OCI-LY7 (cell line): ENCODE measurements at regions not wholly inside any gene's neighbourhood (a gene's known extent, or its start where the extent isn't known, plus 50 kb on each side); places are given as distances from the start of the nearest gene placed in this dataset.

ENCODE experiments used
- BruUV-seq: library from RNA; stranded (reverse); fragments of 400-500 nt; replicated peaks from 2 replicates; lab custom pipeline; 2021; lab: Mats Ljungman, UMichigan
- CTCF ChIA-PET: fragments of 300-600 bp; sonication (Branson Sonifier 250); formaldehyde crosslinking; loops from one replicate; lab custom pipeline; 2022; ENCODE audit warnings: antibody characterized with exemption; ENCODE audit not compliant: unreplicated experiment; lab: Charles Lee
- POLR2A ChIA-PET: fragments of 300-600 bp; sonication (Branson Sonifier 250); formaldehyde crosslinking; loops from one replicate; lab custom pipeline; 2022; ENCODE audit warnings: antibody characterized with exemption; lab: Charles Lee
- DNase-seq: peaks from one replicate; pipeline ENCODE4 v3.0.0-alpha.2; 2015; ENCODE audit warnings: low spot score
- H2AFZ ChIP-seq: fragments of 200-600 bp; sonication (generic), shearing (Covaris generic); 2 replicates; pipeline ENCODE4 v1.6.1; 2014; ENCODE audit warnings: mild to moderate bottlenecking, antibody characterized with exemption, low read length, moderate library complexity
- H3K27ac ChIP-seq: fragments of 200-600 bp; sonication (generic); 2 replicates; pipeline ENCODE4 v1.5.1; 2014; ENCODE audit warnings: mixed run types, low read depth, mild to moderate bottlenecking, moderate library complexity, low read length, inconsistent platforms; ENCODE audit not compliant: poor library complexity, severe bottlenecking
- H3K36me3 ChIP-seq: fragments of 200-600 bp; sonication (generic); 2 replicates; pipeline ENCODE4 v1.6.1; 2014; ENCODE audit warnings: mild to moderate bottlenecking, antibody characterized with exemption, low read length, moderate library complexity, mixed read lengths; ENCODE audit not compliant: insufficient read depth
- H3K4me1 ChIP-seq: fragments of 200-600 bp; sonication (generic); 2 replicates; pipeline ENCODE4 v1.5.1; 2014; ENCODE audit warnings: mild to moderate bottlenecking, low read length; ENCODE audit not compliant: insufficient read depth, poor library complexity, severe bottlenecking
- H3K4me2 ChIP-seq: fragments of 200-600 bp; sonication (generic); 2 replicates; pipeline ENCODE4 v1.6.1; 2014; ENCODE audit warnings: mild to moderate bottlenecking, low read length
- H3K4me3 ChIP-seq: fragments of 200-600 bp; sonication (generic); 2 replicates; pipeline ENCODE4 v1.5.1; 2014; ENCODE audit warnings: mild to moderate bottlenecking, low read depth, low read length; ENCODE audit not compliant: poor library complexity, severe bottlenecking
- H3K79me2 ChIP-seq: fragments of 200-600 bp; sonication (generic); 2 replicates; pipeline ENCODE4 v1.6.1; 2016; ENCODE audit warnings: low read depth, mild to moderate bottlenecking, low read length, moderate library complexity, mixed read lengths; ENCODE audit not compliant: insufficient read depth
- H3K9me2 ChIP-seq: fragments of 200-600 bp; sonication (generic); 2 replicates; pipeline ENCODE4 v1.6.1; 2016; ENCODE audit warnings: mild to moderate bottlenecking, low read length, mixed read lengths; ENCODE audit not compliant: insufficient read depth
- H3K9me3 ChIP-seq: fragments of 200-600 bp; sonication (generic); 2 replicates; pipeline ENCODE4 v1.6.1; 2014; ENCODE audit warnings: mild to moderate bottlenecking, mixed run types, low read length, mixed read lengths
- H4K20me1 ChIP-seq: fragments of 200-600 bp; sonication (generic); 2 replicates; pipeline ENCODE4 v1.6.1; 2014; ENCODE audit warnings: mild to moderate bottlenecking, antibody characterized with exemption, low read length, moderate library complexity, mixed read lengths; ENCODE audit not compliant: insufficient read depth
- CTCF ChIP-seq: fragments of 200-600 bp; sonication (generic); conservative IDR thresholded peaks from 2 replicates; pipeline ENCODE4 v1.5.1; 2014; ENCODE audit warnings: mild to moderate bottlenecking, antibody characterized with exemption, low read length, moderate library complexity, mixed read lengths
- EZH2phosphoT487 ChIP-seq: fragments of 200-600 bp; sonication (generic); IDR thresholded peaks from 2 replicates; pipeline ENCODE4 v1.6.1; 2018; ENCODE audit warnings: low read depth, borderline replicate concordance, mild to moderate bottlenecking, mixed run types, antibody characterized with exemption, low read length, moderate library complexity, mixed read lengths
- intact Hi-C: fragments of 100-400 bp; cut with micrococcal nuclease; formaldehyde crosslinking; loops from one replicate; pipeline ENCODE4 v1.10.0; 2022; ENCODE audit not compliant: unreplicated experiment

DNA sequence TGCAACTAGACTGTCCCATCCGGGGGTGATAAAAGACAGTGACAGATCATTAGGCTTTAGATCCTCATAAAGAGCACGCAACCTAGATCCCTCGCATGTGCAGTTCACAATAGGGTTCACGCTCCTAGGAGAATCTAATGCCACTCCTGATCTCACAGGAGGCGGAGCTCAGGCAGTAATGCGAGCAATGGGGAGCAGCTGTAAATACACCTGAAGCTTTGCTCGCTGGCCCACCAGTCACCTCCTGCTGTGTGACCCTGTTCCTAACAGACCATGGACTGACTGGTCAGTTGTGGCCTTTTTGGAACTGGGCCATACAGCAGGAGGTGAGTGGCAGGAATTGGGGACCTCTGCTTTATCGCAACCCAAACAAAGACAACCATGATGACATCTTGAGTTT is 173.2 kb downstream of the DLEU7 start:
- H4K20me1 ChIP-seq = no peaks in the 10 kb centered on the region
- no peaks in the 10 kb centered on the region for H3K4me1 ChIP-seq
- no peaks in the 10 kb centered on the region for H3K79me2 ChIP-seq
- H3K27ac ChIP-seq = no peak overlapping the region
- ChIA-PET CTCF (no interaction called here), POLR2A (no interaction called here)
- no peak overlapping the region for H3K4me2 ChIP-seq
- H3K4me3 ChIP-seq = no peak overlapping the region
- intact Hi-C loops = no loop called here
- TF ChIP-seq EZH2phosphoT487 (no peak), CTCF (no peak)
- no peaks in the 10 kb centered on the region for H3K9me2 ChIP-seq
- H3K9me3 ChIP-seq = no peaks in the 10 kb centered on the region
- no peaks in the 10 kb centered on the region for H3K36me3 ChIP-seq
- no peak for DNase-seq
- BruUV-seq = no TSS peak
- no peak overlapping the region for H2AFZ ChIP-seq

- H4K20me1 ChIP-seq = no peaks in the 10 kb centered on the region
Measured at GRCh38 chr13:50670847-50671496, 172.5 kb downstream of the DLEU7 start.

More at GRCh38 chr13:50670847-50671496, 172.5 kb downstream of the DLEU7 start:
- ChIA-PET POLR2A (no interaction called here), CTCF (no interaction called here)
- intact Hi-C loops = no loop called here
- no peak for TF ChIP-seq EZH2phosphoT487
- no peak for TF ChIP-seq CTCF
- no peaks in the 10 kb centered on the region for H3K4me1 ChIP-seq
- H3K4me3 ChIP-seq = no peak overlapping the region
- no peaks in the 10 kb centered on the region for H3K36me3 ChIP-seq
- no peak overlapping the region for H2AFZ ChIP-seq
- no peaks in the 10 kb centered on the region for H3K9me3 ChIP-seq
- no peaks in the 10 kb centered on the region for H3K79me2 ChIP-seq
- no peak overlapping the region for H3K4me2 ChIP-seq
- DNase-seq = no peak
- BruUV-seq = no TSS peak
- H3K9me2 ChIP-seq = no peaks in the 10 kb centered on the region
- H3K27ac ChIP-seq = no peak overlapping the region
